HEK293 (cell line): ENCODE measurements at regions not wholly inside any gene's neighbourhood (a gene's known extent, or its start where the extent isn't known, plus 50 kb on each side); places are given as distances from the start of the nearest gene placed in this dataset.

Experiments used
- CTCF ChIA-PET: fragments of 350-600 bp; formaldehyde crosslinking; extraction: SDS; loops from one replicate; lab custom pipeline; 2021; ENCODE audit warnings: antibody characterized with exemption; lab: Yijun Ruan, JAX
- POLR2A ChIA-PET: fragments of 300-600 bp; formaldehyde crosslinking; extraction: SDS; loops from one replicate; lab custom pipeline; 2020; ENCODE audit warnings: antibody characterized with exemption, inconsistent platforms; lab: Yijun Ruan, JAX
- H3K27ac ChIP-seq: fragments of 200-500 bp; sonication (Bioruptor generic); 2 replicates; pipeline ENCODE4 v1.5.1; 2014; ENCODE audit warnings: low read depth, low read length, control low read depth, inconsistent platforms; ENCODE audit errors: extremely low read depth
- H3K36me3 ChIP-seq, 2 experiments: fragments of 200-500 bp in 1 of 2; sonication (Bioruptor generic) in 1 of 2; 1 replicate in 1 of 2; 2 replicates in 1 of 2; pipeline ENCODE4 v1.5.1; 2014 to 2017; ENCODE audit warnings: inconsistent platforms in 2 of 2, low read length in 2 of 2; ENCODE audit not compliant: control insufficient read depth in 2 of 2, insufficient read depth in 1 of 2
- H3K4me1 ChIP-seq: fragments of 200-500 bp; sonication (Bioruptor generic); 2 replicates; pipeline ENCODE4 v1.5.1; 2014; ENCODE audit warnings: mild to moderate bottlenecking, low read length, inconsistent platforms; ENCODE audit not compliant: control insufficient read depth, insufficient read depth
- H3K4me3 ChIP-seq: 2 replicates; pipeline ENCODE4 v1.5.1; 2011; ENCODE audit warnings: low read depth, mild to moderate bottlenecking, control low read depth, low read length, moderate library complexity
- H3K9me3 ChIP-seq: fragments of 200-500 bp; sonication (Bioruptor generic); 2 replicates; pipeline ENCODE4 v1.5.1; 2014; ENCODE audit warnings: low read depth, low read length, inconsistent platforms; ENCODE audit not compliant: control insufficient read depth, insufficient read depth
- FEZF1 ChIP-seq: fragments of 450-650 bp; formaldehyde crosslinking; IDR thresholded peaks from 2 replicates; pipeline ENCODE4 v1.5.1; 2016; ENCODE audit warnings: missing biosample characterization, missing genetic modification characterization
- HOXD13 ChIP-seq: sonication (generic); formaldehyde crosslinking; IDR thresholded peaks from 2 replicates; pipeline ENCODE4 v1.8.0; 2022; ENCODE audit warnings: missing genetic modification reagents, borderline replicate concordance
- IKZF3 ChIP-seq: fragments of 450-650 bp; IDR thresholded peaks from 2 replicates; pipeline ENCODE4 v1.5.0; 2018; ENCODE audit warnings: missing biosample characterization, mild to moderate bottlenecking, missing genetic modification characterization, moderate library complexity
- KLF17 ChIP-seq: fragments of 450-650 bp; formaldehyde crosslinking; IDR thresholded peaks from 2 replicates; pipeline ENCODE4 v1.5.1; 2016; ENCODE audit warnings: missing biosample characterization, missing genetic modification characterization
- MZF1 ChIP-seq: fragments of 450-650 bp; formaldehyde crosslinking; IDR thresholded peaks from 2 replicates; pipeline ENCODE4 v1.5.1; 2017; ENCODE audit warnings: missing biosample characterization, missing genetic modification characterization, borderline replicate concordance
- PRDM4 ChIP-seq: fragments of 450-650 bp; formaldehyde crosslinking; IDR thresholded peaks from 2 replicates; pipeline ENCODE4 v1.5.1; 2017; ENCODE audit warnings: missing biosample characterization, missing genetic modification characterization
- ZBTB10 ChIP-seq: fragments of 450-650 bp; formaldehyde crosslinking; IDR thresholded peaks from 2 replicates; pipeline ENCODE4 v1.5.1; 2016; ENCODE audit warnings: missing biosample characterization, missing genetic modification characterization
- ZBTB17 ChIP-seq: fragments of 450-650 bp; formaldehyde crosslinking; IDR thresholded peaks from 2 replicates; pipeline ENCODE4 v1.5.1; 2016; ENCODE audit warnings: missing biosample characterization, missing genetic modification characterization
- ZBTB7A ChIP-seq: fragments of 450-650 bp; formaldehyde crosslinking; IDR thresholded peaks from 2 replicates; pipeline ENCODE4 v1.5.1; 2016; ENCODE audit warnings: low read depth, missing biosample characterization, missing genetic modification characterization
- ZNF114 ChIP-seq: fragments of 450-650 bp; formaldehyde crosslinking; IDR thresholded peaks from 2 replicates; pipeline ENCODE4 v1.5.0; 2017; ENCODE audit warnings: missing biosample characterization, missing genetic modification characterization
- ZNF184 ChIP-seq: fragments of 450-650 bp; IDR thresholded peaks from 2 replicates; pipeline ENCODE4 v1.5.1; 2018; ENCODE audit warnings: missing biosample characterization, mild to moderate bottlenecking, missing genetic modification characterization
- ZNF362 ChIP-seq: fragments of 450-650 bp; formaldehyde crosslinking; IDR thresholded peaks from 2 replicates; pipeline ENCODE4 v1.5.1; 2016; ENCODE audit warnings: missing biosample characterization, missing genetic modification characterization
- ZNF394 ChIP-seq: fragments of 450-650 bp; formaldehyde crosslinking; IDR thresholded peaks from 2 replicates; pipeline ENCODE4 v1.5.1; 2016; ENCODE audit warnings: missing biosample characterization, missing genetic modification characterization, mild to moderate bottlenecking, moderate library complexity, borderline replicate concordance
- ZNF600 ChIP-seq: fragments of 450-650 bp; formaldehyde crosslinking; IDR thresholded peaks from 2 replicates; pipeline ENCODE4 v1.5.1; 2016; ENCODE audit warnings: missing biosample characterization, missing genetic modification characterization
- ZNF639 ChIP-seq: fragments of 450-650 bp; formaldehyde crosslinking; IDR thresholded peaks from 2 replicates; pipeline ENCODE4 v1.5.1; 2016; ENCODE audit warnings: missing biosample characterization, missing genetic modification characterization
- ZNF660 ChIP-seq: fragments of 450-650 bp; IDR thresholded peaks from 2 replicates; pipeline ENCODE4 v1.5.1; 2018; ENCODE audit warnings: missing biosample characterization, mild to moderate bottlenecking, missing genetic modification characterization
- ZNF843 ChIP-seq: fragments of 450-650 bp; formaldehyde crosslinking; IDR thresholded peaks from 2 replicates; pipeline ENCODE4 v1.5.1; 2016; ENCODE audit warnings: missing biosample characterization, missing genetic modification characterization

GRCh38 chr7:24049296-24049695 is 234.7 kb upstream of the NPY start (continued):
- TF ChIP-seq ZBTB7A (tag by site-specific recombination), result no peak
- TF ChIP-seq ZBTB17 (tag by site-specific recombination), result no peak
- TF ChIP-seq ZNF114 (tag by site-specific recombination), result no peak

- POLR2A ChIA-PET, result no interaction called here
- H3K9me3 ChIP-seq, result no peaks in the 10 kb centered on the region
- H3K36me3 ChIP-seq, result no peaks in the 10 kb centered on the region
- H3K4me3 ChIP-seq, result no peak overlapping the region
- CTCF ChIA-PET, result no interaction called here
- H3K4me1 ChIP-seq, result peaks cover 12% of the 10 kb centered on the region
- H3K27ac ChIP-seq, result no peak overlapping the region
- TF ChIP-seq KLF17 (tag by site-specific recombination), result no peak
Observed at GRCh38 chr7:24050991-24051560, 232.9 kb upstream of the NPY start.

GRCh38 chr7:24051651-24052050 is 232.3 kb upstream of the NPY start:
- Histone ChIP-seq H3K4me1 (peaks cover 12% of the 10 kb centered on the region), H3K9me3 (no peaks in the 10 kb centered on the region), H3K27ac (no peak overlapping the region), H3K36me3 (no peaks in the 10 kb centered on the region), H3K4me3 (no peak overlapping the region)
- CTCF ChIA-PET, result interaction anchor here (1.1 kb wide), 1 partner anchor 12 kb away, joined by 3 read pairs; no protein-coding TSS in a partner anchor
- TF ChIP-seq IKZF3 (no peak), ZBTB10 (tag by site-specific recombination) (no peak), FEZF1 (tag by site-specific recombination) (no peak)
- POLR2A ChIA-PET, result no interaction called here

GRCh38 chr7:24052572-24053260 is 231.3 kb upstream of the NPY start:
- CTCF ChIA-PET, result interaction anchor here (0.6 to 1.1 kb wide), 3 partner anchors 13 to 940 kb away, joined by 3 to 4 read pairs (median 3); no protein-coding TSS in a partner anchor
- POLR2A ChIA-PET, result no interaction called here
- no peak overlapping the region for H3K4me3 ChIP-seq
- no peaks in the 10 kb centered on the region for H3K9me3 ChIP-seq
- no peaks in the 10 kb centered on the region for H3K36me3 ChIP-seq
- H3K27ac ChIP-seq, result no peak overlapping the region
- peaks cover 12% of the 10 kb centered on the region for H3K4me1 ChIP-seq
- no peak for TF ChIP-seq HOXD13
- peak; percentile 19; the same call in 1 of the 2 replicates for TF ChIP-seq ZNF843 (tag by site-specific recombination)
- 0 out of 2 replicates have a peak, but pooled peaks have one; percentile 37 for TF ChIP-seq ZNF362 (tag by site-specific recombination)
- 0 out of 2 replicates have a peak, but pooled peaks have one; percentile 22 for TF ChIP-seq ZNF639 (tag by site-specific recombination)
- TF ChIP-seq ZNF394 (tag by site-specific recombination), result peak; percentile 45; the same call in 1 of the 2 replicates
- TF ChIP-seq PRDM4 (tag by site-specific recombination), result 0 out of 2 replicates have a peak, but pooled peaks have one; percentile 14
- peak; percentile 67; the same call in 1 of the 2 replicates for TF ChIP-seq ZNF184 (tag by site-specific recombination)
- peak; percentile 66; the same call in 1 of the 2 replicates for TF ChIP-seq ZNF660
- peak; percentile 27; the same call in 1 of the 2 replicates for TF ChIP-seq ZNF600 (tag by site-specific recombination)
- no peak for TF ChIP-seq ZBTB17 (tag by site-specific recombination)
- 0 out of 2 replicates have a peak, but pooled peaks have one; percentile 29 for TF ChIP-seq MZF1
